HCT116 (cell line): ENCODE measurements at regions not wholly inside any gene's neighbourhood (a gene's known extent, or its start where the extent isn't known, plus 50 kb on each side); places are given as distances from the start of the nearest gene placed in this dataset.

Experiments used
- CTCF ChIP-seq, 3 experiments: fragments of 200-600 bp in 1 of 3; sonication (generic) in 1 of 3; IDR thresholded peaks in 2 of 3; conservative IDR thresholded peaks in 1 of 3; 2 replicates each; pipeline ENCODE4 v1.5.1; 2012 to 2017; ENCODE audit warnings: low read depth in 2 of 3, low read length in 2 of 3, antibody characterized with exemption in 1 of 3, borderline replicate concordance in 1 of 3, control low read depth in 1 of 3, mild to moderate bottlenecking in 1 of 3, mixed read lengths in 1 of 3, mixed run types in 1 of 3, moderate library complexity in 1 of 3; ENCODE audit not compliant: insufficient read depth in 1 of 3
- YY1 ChIP-seq: IDR thresholded peaks from 2 replicates; pipeline ENCODE4 v1.6.1; 2011; ENCODE audit warnings: low read length, low read depth, moderate library complexity, mild to moderate bottlenecking; ENCODE audit not compliant: insufficient replicate concordance; ENCODE audit errors: extremely low read depth

DNA sequence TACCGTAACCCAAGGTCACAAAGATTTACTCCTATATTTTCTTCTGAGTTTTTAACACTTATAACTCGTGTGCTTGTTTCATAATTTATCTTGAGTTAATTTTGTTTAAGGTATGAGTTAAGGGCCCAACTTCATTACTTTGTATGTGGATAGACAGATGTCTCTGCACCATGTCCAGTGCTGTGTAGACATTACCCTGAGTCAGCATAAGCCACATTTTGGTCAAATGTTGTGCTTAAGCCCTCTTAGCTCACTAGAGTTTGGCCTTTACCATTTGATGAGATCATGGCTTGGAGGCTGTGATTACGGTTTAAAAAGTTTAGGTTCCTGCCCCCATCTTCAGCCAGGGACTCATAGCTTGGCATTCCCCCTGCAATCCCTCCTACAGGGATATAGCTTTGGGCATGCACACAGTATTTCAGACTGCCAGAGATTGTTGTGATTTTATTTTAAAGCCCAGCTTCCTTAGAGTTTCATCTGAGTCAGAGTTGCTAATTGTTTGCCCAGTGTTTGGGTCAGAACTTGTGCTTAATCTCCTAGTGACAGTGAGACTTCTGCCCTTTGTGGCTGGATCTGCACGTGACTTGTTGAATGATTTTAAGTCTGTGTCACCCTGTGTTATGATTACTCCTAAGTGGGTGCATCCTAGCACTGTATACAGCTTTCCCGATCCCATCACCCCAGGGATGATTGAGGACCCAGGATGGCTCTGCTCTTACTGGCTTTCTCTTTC lies 393.1 kb downstream of the CNTNAP4 start:
- TF ChIP-seq CTCF (IDR thresholded peaks at IDR 0.05 in 2 of 3, conservative IDR thresholded peaks at IDR 0.05 in 1 of 3; ENCODE audit: borderline replicate concordance in 1 of 3, insufficient read depth in 1 of 3, low read depth in 2 of 3, low read length in 2 of 3) (no peak), YY1 (no peak)
